ENCODE measurements at regions not wholly inside any gene's neighbourhood (a gene's known extent, or its start where the extent isn't known, plus 50 kb on each side); places are given as distances from the start of the nearest gene placed in this dataset.

DNA sequence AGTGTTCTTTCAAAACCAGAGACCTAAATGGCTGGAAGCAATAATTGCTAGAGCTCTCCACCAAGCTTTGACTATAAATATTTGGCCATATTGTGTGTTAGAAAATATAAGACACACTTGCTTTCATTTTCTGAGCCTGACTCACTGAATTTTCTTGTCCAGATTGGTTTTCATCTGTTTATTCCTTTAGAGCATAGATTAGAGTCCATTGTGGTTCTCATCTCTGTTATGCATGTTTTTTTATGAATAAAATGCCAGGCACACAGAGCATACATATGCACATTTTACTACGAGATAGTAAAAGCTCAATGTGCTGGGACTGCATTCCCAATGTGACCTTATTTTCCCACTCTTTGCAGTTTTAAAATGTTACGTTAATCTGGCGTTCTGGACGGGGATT, 115.3 kb upstream of the MLIP start:
- no peak for TF ChIP-seq POLR2A (IDR thresholded peaks at IDR 0.05)
- TF ChIP-seq, protein P1, sequence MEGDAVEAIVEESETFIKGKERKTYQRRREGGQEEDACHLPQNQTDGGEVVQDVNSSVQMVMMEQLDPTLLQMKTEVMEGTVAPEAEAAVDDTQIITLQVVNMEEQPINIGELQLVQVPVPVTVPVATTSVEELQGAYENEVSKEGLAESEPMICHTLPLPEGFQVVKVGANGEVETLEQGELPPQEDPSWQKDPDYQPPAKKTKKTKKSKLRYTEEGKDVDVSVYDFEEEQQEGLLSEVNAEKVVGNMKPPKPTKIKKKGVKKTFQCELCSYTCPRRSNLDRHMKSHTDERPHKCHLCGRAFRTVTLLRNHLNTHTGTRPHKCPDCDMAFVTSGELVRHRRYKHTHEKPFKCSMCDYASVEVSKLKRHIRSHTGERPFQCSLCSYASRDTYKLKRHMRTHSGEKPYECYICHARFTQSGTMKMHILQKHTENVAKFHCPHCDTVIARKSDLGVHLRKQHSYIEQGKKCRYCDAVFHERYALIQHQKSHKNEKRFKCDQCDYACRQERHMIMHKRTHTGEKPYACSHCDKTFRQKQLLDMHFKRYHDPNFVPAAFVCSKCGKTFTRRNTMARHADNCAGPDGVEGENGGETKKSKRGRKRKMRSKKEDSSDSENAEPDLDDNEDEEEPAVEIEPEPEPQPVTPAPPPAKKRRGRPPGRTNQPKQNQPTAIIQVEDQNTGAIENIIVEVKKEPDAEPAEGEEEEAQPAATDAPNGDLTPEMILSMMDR (IDR thresholded peaks at IDR 0.05), result no peak
